Left kidney (tissue), 1 donor: ENCODE measurements at regions not wholly inside any gene's neighbourhood (a gene's known extent, or its start where the extent isn't known, plus 50 kb on each side); places are given as distances from the start of the nearest gene placed in this dataset.
"Not testable (repeated sequence)": the region's sequence is repeated elsewhere in the genome, so short reads cannot be mapped to it uniquely, and the experiment has no call there.

ENCODE experiments used
- DNase-seq: peaks from one replicate; pipeline ENCODE4 v3.0.0-alpha.2; 2013

DNA sequence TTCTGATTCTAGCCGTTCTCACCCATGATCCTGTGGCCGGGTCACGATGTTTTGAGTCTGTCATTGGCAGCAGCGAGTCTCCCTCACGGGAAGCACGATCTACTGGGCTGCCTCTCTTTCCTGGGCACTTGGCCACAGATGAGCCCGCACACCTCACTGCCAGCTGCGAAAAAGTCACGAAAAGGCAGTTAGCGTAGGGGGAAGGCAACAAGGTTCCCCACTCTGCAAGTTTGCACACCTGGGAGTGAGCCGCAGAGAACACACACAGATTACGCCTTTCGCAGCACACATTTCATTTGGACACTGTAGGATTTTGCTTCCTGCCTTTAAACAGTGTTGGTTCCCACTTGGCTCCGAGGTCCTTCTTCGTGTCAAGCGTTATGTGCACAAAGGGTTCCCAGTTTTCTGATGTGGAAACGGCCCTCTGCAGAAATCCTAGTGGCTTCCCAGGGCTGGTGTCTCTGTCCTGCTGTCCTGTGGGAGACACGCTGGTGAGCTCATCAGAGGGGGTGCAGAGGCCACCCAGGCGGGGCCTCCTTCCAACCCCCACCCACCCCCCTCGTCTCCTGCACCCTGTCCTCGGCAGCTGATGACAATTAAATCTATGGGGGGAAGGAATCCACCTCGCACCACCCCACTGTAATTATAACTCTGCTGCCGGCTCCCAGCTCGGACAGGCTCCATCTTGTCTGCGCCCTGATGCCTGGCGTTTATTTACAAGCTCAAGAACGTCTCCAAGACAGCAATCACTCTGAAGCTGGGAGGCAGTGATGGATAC is 157.3 kb upstream of the SALL3 start:
- DNase-seq: no peak

DNA sequence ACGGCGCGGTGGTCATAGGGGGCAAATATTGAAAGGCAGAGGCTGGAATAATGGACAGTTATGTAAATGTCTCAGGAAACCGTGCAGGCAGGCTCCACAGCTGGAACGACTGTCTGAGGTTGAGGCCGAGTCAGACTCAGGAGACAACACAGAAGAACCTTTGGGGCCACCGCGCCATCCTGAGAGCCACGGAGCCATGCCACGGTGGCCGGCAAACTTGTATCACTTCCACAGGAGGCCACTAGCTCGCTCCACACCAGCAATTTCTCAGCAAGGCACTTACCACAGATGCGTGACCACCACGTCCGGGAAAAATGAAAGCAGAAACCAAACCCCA is 156.7 kb upstream of the SALL3 start:
- DNase-seq: no peak

- no peak for DNase-seq
Observed at GRCh38 chr18:78825168-78825567, 154.4 kb upstream of the SALL3 start.

GRCh38 chr18:78826631-78827030 is 153.0 kb upstream of the SALL3 start:
- DNase-seq: no peak

DNA sequence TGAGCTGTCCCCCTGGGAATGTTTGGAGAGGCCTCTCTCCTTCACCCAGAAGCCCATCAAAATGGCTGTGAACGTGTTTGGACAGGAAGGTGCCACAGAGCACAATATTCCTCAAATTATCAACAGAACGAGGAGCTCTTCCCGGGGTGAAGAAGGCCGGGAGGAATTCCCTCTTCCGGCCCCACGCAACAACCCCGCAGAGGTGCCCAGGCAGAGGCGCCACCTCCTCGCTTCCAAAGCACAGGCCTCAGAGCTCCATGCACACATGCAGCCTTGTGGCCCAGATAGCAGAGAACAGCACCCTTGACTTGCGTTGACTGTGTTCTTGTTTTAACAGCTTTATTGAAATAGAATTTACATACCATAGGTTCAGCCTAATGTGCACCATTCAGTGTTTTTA is 152.5 kb upstream of the SALL3 start:
- no peak for DNase-seq

GRCh38 chr18:78828131-78828530 is 151.5 kb upstream of the SALL3 start:
- no peak for DNase-seq

DNA sequence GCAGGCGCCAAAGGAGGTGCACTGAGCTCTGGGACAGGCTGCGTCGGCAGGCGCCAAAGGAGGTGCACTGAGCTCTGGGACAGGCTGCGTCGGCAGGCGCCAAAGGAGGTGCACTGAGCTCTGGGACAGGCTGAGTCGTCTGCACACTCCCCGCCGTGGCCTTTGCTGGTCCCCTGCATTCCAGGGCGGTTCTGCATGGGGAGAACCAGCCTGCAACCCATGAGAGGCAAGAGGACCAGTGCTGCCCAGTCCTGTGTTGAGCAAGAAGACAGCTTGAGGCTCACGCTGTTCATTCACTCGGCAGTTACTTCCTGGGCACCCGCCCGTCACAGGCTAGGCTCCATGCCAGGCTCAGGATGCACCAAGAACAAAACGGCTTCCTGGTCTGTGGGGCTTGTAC is 150.6 kb upstream of the SALL3 start:
- DNase-seq: not testable (repeated sequence)

- no peak for DNase-seq
Observed at GRCh38 chr18:78830161-78830560, 149.5 kb upstream of the SALL3 start.

GRCh38 chr18:78830826-78831225 is 148.8 kb upstream of the SALL3 start:
- no peak for DNase-seq

- no peak for DNase-seq
Observed at GRCh38 chr18:78831603-78832002, 148.0 kb upstream of the SALL3 start.

- no peak for DNase-seq
Observed at GRCh38 chr18:78833833-78834232, 145.8 kb upstream of the SALL3 start.

GRCh38 chr18:78836838-78837237 is 142.8 kb upstream of the SALL3 start:
- no peak for DNase-seq

DNA sequence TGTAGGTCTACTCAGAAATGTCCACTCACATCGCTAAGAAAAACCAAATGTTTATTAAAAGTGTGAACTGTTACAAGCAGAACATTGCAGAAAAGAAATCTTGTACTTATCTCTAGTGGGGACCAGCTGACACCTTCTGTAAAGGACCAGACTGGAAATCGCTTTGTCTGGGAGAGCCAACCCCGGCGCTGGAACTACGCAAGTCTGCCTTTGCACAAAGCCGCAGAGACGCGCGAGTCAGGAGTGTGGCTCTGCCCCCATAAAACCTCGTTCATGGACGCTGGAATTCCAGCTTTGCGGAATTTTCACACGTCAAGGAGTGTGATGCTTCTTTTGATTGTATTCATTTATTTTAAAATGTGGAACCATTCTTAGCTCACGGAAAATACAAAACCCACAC is 141.9 kb upstream of the SALL3 start:
- DNase-seq: no peak

- no peak for DNase-seq
Observed at GRCh38 chr18:78838183-78838582, 141.4 kb upstream of the SALL3 start.

- DNase-seq: no peak
Observed at GRCh38 chr18:78849046-78849445, 130.6 kb upstream of the SALL3 start.

- DNase-seq: no peak
Observed at GRCh38 chr18:78849458-78849857, 130.2 kb upstream of the SALL3 start.

- DNase-seq: no peak
Observed at GRCh38 chr18:78853341-78853740, 126.3 kb upstream of the SALL3 start.

DNA sequence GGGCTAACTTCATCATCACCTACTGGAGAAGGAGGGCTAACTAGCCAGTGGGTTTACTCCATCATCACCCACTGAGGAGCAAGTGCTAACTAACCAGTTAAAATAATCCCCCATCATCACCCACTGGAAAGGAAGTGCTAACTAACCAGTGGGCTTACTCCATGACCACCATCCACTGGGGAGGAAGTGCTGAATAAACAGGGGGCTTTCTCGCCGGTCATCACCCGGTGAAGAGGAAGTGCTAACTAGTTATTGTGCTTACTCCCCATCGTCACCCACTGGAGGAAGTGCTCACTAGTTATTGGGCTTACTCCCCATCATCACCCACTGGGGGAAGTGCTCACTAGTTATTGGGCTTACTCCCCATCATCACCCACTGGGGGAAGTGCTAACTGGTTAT is 124.4 kb upstream of the SALL3 start:
- DNase-seq: no peak

DNA sequence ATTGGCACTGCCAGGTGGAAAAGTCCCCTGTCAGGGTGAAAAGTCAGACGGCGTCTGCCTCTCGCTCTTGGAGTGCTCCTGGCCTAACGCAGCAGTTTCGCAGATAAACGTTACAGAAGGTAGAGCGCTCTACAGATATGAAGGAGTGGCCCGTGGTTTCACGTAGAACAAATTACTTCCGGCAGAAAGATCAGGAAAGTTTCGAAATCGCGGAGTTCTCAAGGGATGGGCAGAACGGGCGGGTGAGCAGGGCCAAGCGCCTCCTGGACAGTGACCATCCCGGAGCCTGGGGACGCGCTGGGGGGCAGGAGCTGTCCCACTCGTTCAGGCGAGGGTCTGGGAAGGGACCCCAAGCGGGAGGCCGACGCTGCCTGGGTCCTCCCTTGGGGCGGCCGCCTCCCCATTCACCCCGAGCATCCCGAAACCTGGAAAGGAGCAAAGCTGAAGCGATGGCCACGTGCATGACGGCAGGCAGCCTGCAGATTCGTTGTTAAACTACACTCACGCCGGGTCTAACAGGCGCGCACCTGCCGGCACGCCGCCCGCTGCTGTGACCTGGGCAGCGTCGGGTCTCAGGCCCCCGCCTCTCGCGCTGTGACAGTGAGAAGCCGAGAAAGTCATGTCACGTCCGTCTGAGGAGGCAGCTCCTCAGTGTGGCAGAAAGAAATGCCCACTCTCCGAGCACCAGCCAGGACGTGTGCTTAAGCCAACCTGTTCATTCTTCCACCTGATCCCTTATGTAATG is 122.9 kb upstream of the SALL3 start:
- DNase-seq: no peak

DNA sequence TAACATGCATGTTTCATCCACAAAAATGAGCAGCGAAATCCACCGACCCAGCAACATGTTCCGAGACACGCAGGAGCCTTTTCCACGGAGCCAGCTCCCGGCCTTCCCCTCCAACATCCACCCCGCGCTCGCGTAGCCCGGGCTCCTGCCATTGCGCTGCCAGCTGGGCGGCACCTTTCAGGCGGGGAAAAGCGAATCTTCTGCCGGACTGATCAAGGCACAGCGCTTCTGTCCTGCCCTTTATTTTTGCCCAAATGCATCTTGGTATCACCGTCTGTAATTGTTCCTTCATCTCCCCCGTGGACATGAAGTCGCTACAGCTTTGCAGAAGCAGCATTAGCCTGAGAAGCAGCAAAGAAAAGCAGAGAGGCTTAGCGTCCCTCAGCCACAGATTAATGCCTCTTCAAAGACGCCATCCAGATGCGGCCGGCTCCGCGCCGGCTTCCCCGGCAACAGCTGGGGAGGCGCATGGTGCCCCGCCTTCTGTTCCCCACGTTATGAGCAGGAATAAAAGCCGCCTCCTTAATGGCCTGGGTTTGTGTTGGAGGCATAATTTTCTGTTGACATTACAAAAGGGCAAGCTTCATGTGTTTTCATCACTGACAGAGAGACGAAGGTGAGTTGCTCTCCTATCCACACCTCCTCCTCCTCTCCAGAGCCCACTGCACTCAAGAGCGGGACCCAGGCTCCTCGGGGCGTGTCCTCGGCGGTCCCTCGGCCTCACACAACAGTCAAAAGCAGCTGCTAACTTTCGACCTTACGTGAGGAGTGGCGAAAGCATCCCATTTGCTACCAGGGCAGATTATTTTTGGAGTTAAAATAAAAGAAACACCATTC is 122.1 kb upstream of the SALL3 start:
- DNase-seq: no peak

- DNase-seq: no peak
Observed at GRCh38 chr18:78859686-78860085, 119.9 kb upstream of the SALL3 start.

DNA sequence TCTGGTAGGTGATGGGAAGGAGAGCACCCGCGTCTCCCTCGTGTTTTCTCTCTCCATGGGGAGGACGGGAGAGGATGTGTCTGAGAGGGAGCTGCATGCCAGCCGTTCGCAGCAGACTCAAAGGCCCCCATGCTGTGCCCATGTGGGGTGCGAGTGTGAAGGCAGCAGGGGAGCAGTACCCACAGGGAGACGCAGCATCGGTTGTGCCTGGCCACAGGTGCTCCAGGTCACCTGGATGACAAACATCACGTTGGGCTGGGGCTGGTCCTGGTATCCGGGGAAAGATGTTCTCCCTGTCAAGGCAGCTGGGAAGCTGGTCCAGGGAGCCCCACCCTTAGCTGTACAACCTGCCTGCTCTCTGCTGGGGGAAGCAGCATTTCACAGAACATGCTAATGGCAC is 119.5 kb upstream of the SALL3 start:
- no peak for DNase-seq

GRCh38 chr18:78861116-78861515 is 118.5 kb upstream of the SALL3 start:
- no peak for DNase-seq
